Astrocyte of the hippocampus (primary cell): ENCODE measurements at regions not wholly inside any gene's neighbourhood (a gene's known extent, or its start where the extent isn't known, plus 50 kb on each side); places are given as distances from the start of the nearest gene placed in this dataset.

Experiments used
- DNase-seq: peaks from one replicate; pipeline ENCODE4 v3.0.0; 2011; ENCODE audit warnings: low read depth, low spot score

DNA sequence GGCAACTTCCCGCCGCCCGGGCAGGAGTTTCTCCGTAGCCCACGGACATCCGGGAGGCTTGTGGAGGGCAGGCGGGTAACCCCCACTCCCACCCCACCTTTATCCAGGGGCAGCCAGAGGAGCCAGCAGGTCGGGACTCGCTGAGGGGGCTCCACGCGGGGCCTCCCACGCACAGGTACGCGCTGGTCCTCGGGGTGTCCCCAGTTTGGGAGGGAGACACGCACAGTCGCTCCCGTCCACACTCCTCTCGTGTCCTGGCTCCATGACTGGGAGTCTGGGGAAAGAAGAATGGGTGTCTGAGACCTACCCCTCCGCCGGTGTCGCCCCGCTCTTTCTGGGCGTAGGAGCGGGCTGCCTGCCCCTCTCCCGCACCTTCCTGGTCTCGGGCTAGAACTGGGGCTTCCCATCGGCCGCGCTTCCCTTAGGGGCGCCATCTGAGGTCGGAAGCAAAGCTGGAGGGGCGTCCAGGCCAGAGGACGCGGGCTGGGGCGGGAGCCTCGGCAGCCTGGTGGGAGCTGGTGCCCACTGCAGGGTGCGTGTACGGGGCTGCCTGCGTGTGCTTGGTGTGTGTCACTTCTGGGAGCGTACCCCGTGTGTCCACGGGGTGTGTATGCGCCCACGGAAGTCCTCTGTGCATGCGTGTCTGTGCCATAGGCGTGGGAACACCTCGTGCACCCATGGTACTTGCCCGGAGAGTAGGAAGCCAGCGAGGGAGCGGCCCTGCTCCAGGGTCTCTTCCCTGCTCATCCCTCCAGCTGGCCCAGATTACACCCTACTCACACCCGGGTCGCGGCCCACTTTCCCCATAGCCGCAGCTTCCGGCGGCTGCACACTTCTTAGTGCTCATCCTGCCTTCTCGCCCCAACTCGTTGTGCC, 73.0 kb upstream of the LEP start:
- DNase-seq = no peak

GRCh38 chr7:128168667-128169210, 72.3 kb upstream of the LEP start:
- peak; percentile 71 for DNase-seq

DNA sequence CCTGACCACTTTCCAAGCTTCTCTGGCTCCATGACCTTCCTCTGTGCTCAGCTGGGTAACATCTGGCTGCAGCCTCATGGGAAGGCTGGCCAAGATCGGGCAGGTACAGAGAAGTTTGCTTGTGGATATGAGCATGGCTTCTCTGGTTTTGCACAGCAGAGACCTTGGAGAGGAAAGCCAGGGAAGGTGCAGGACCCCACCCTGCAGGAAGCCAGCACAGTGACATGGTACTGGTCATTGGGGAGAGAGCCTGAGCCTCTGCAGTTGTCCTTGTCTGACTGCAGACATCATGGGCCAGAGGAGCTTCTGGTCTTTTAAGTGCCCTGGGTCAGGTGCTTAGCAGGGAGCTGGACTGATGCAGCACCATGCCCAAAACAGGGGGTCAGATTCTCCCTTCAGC, 70.6 kb upstream of the LEP start:
- no peak for DNase-seq

GRCh38 chr7:128171342-128171918, 69.6 kb upstream of the LEP start:
- no peak for DNase-seq

DNA sequence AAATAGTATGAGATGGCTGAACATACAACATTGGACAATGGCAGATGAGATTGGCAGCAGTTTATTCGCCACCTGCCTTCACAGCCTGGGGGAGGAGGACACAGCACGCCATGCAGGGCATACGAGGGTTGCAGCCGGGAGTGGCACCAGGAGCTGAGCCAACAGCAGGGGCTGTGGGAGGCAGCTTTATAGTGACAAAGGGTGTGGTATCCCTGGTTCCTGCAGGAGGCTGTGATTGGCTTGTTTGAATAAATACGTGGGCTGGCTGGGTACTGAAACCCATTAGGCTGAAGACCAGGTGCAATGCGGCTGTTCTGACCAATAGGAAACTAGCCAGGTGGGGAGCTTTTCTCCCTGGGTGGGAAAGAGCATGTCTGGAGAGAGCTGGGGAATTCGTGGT, 68.9 kb upstream of the LEP start:
- no peak for DNase-seq

GRCh38 chr7:128172963-128173362, 68.1 kb upstream of the LEP start:
- no peak for DNase-seq

- DNase-seq = no peak
Measured at GRCh38 chr7:128174386-128174785, 66.7 kb upstream of the LEP start.

DNA sequence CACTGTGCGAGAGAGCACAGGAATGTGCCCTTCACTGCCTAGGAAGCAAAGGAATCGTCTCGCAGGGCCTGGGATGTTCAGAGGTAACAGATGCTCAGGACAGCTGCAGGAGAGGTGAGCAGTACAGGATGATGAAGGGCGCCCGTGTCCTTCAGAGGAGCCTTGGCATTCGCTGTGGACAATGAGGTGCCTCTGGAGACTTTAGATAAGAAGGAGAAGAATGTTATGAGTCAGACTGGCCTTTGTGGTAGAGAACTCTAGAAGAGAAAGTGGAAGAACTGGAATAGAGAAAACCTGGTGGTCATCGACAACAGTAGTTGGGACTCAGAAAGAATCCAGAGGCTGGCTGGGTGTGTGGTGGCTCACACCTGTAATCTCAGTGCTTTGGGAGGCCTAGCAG, 64.4 kb upstream of the LEP start:
- no peak for DNase-seq

- DNase-seq = no peak
Measured at GRCh38 chr7:128177768-128178550, 63.1 kb upstream of the LEP start.

DNA sequence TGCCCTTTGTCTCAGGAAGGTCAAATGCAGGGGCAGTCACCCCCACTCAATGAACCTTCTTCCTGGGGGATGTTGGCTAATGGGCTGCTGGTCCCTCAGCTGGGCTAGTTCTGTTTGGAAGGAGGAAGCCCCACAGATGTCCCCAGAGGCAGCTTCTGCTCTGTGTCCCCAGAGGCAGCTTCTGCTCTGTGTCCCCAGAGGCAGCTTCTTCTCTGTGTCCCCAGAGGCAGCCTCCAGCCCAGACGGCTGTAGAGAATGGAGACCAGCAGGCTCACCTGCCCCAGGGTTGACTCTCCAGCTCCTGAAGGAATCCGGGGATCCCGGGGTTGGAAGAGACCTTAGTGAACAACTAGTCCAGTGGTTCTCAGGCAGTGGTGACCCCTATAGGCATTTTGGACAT, 62.5 kb upstream of the LEP start:
- DNase-seq = no peak

DNA sequence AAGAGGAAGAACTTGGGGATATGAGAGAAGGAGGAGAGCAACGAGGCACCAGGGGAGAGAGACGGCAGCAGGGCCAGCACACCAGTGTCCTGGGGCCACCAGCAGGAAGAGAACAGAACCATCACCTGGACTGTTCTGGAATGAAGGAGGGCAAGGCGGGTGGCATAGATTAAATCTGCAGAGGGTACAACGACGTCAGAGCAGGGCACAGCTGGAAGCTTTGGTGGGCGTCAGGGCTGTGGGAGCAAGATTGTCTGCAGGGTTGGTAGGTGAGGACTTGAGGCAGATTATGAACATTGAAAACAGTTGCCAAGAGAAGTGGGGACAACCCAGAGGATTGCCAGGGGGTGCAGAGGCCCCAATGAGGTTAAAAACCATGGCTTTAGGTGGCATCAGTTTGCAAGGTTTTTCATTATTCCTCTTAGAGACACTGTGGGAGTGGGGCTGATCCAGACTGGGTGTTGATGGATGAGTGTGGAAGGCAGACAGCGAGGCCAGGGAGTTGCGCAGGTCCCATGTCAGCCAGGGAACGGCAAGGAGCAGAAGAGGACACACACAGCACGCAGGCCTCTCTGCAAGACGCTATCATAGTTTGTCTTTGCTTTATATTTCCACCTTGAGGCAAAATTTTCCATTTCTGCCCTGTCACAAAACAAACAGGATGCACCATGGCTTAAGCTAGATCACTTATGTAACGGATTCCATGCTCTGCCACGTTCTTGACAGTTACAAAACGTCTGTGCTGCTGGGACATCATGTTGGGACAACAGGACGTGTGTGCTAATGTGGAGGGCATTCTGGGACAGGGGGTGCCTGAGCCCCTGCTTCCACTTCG, 52.5 kb upstream of the LEP start:
- no peak for DNase-seq

DNA sequence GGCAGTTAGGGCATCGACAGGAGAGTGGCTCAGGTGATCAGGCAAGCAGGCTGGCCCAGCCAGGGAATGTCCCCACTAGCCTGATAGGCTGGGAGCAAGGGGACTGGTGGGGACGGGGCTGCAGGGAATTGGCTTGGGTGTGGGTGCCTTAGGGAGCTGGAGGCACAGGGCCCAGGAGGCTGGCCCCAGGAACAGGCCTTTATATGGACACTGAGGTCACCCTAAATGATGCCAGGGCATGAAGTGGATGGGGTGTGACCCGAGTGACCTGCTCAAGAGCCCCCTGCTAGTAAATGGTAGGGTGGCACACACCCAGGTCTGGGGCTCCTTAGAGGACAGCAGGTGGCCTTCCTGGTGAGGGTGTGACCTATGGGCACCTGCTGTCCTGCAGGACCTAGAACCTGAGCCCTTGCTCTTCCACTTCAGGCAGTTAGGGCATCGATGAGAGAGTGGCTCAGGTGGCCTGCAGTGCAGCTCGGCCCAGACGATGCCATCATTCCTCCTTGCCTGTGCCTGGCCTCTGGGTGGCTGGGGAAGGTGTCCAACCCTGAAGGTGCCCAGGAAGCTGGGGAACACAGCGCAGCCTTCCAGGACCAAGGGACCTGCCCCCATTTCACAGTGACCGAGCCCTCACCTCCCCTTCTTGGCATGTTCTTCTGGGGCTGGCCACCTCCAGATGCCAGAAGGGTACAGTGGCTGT, 51.7 kb upstream of the LEP start:
- no peak for DNase-seq

GRCh38 chr7:128190051-128190647, 50.9 kb upstream of the LEP start:
- DNase-seq = no peak

DNA sequence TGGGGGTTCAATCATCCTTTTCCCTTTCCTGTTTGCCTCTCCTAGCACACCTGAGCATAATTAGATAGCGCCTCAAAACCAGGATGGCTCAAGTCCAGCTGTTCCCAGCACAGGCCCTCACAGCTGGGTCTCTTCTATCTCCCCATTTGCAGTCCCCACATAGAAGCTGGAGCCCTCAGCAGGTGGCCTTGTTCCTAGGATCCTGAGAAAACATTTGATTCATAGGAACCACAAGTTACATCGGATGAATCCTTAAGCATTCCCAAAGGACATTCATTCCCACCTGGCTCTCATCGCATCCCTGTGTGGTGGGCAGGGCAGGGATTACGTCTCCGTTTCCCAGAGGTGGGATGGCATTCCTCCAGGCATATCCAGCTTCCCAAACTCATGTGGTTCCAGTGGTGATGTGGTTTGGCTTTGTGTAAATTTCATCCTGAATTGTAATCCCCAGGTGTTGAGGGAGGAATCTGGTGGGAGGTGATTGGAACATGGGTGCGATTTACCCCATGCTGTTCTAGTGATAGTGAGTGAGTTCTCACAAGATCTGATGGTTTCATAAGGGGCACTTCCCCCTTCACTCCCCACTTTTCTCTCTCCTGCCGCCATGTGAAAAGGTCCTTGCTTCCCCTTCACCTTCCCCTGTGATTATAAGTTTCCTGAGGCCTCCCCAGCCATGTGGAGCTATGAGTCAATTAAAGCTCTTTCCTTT, 49.8 kb upstream of the LEP start:
- DNase-seq = no peak
